ENCODE measurements at regions not wholly inside any gene's neighbourhood (a gene's known extent, or its start where the extent isn't known, plus 50 kb on each side); places are given as distances from the start of the nearest gene placed in this dataset.

DNA sequence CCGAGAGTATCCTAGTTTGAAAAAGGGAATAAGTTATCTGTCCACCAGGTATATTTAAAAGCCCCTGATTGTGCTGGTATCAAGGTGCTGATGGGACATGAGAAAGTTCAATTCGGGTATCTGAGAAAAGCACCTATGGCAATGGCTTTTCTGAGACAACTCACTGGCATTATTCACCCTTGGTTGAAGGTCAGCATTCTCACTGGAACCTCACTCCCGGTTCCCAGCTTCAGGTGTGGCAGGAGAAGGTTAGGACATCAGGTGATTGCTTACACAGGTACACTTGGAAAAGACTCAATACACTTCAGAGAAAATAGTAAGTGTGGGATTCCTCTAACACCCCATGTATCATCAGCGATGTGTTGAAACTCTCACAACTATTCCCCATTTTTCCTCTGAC, 643.1 kb downstream of the INHBA start:
- TF ChIP-seq, protein P1, sequence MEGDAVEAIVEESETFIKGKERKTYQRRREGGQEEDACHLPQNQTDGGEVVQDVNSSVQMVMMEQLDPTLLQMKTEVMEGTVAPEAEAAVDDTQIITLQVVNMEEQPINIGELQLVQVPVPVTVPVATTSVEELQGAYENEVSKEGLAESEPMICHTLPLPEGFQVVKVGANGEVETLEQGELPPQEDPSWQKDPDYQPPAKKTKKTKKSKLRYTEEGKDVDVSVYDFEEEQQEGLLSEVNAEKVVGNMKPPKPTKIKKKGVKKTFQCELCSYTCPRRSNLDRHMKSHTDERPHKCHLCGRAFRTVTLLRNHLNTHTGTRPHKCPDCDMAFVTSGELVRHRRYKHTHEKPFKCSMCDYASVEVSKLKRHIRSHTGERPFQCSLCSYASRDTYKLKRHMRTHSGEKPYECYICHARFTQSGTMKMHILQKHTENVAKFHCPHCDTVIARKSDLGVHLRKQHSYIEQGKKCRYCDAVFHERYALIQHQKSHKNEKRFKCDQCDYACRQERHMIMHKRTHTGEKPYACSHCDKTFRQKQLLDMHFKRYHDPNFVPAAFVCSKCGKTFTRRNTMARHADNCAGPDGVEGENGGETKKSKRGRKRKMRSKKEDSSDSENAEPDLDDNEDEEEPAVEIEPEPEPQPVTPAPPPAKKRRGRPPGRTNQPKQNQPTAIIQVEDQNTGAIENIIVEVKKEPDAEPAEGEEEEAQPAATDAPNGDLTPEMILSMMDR (IDR thresholded peaks at IDR 0.05; ENCODE audit: poor library complexity) = no peak
- TF ChIP-seq EZH2 (IDR thresholded peaks at IDR 0.05; ENCODE audit: borderline replicate concordance) = no peak
